GM19463 (cell line): ENCODE measurements at regions not wholly inside any gene's neighbourhood (a gene's known extent, or its start where the extent isn't known, plus 50 kb on each side); places are given as distances from the start of the nearest gene placed in this dataset.
A peak's percentile ranks its signal among the peaks of the same experiment; 100 is the strongest.

Experiments
- ATAC-seq: cut with Tn5 transposase; IDR thresholded peaks from one replicate; pipeline ENCODE4 v1.9.1; 2021; ENCODE audit warnings: mild to moderate bottlenecking, moderate library complexity; ENCODE audit not compliant: unreplicated experiment

GRCh38 chr3:194076475-194076874 lies 59.5 kb upstream of the HES1 start:
- ATAC-seq = no peak

- no peak for ATAC-seq
These were observed 58.3 kb upstream of the HES1 start for GRCh38 chr3:194077602-194078001.

GRCh38 chr3:194078045-194078821 lies 57.7 kb upstream of the HES1 start:
- ATAC-seq = no peak

GRCh38 chr3:194079702-194080172 lies 56.2 kb upstream of the HES1 start:
- ATAC-seq = no peak

GRCh38 chr3:194080436-194080835 lies 55.5 kb upstream of the HES1 start:
- ATAC-seq = no peak

GRCh38 chr3:194080913-194081800 lies 54.8 kb upstream of the HES1 start:
- no peak for ATAC-seq

GRCh38 chr3:194081826-194082225 lies 54.1 kb upstream of the HES1 start:
- no peak for ATAC-seq

GRCh38 chr3:194082743-194083636 lies 53.0 kb upstream of the HES1 start:
- ATAC-seq = no peak

- peak; percentile 43 for ATAC-seq
These were observed 52.2 kb upstream of the HES1 start for GRCh38 chr3:194083637-194084224.

- peak; percentile 97 for ATAC-seq
These were observed 51.7 kb upstream of the HES1 start for GRCh38 chr3:194084284-194084683.
